GM10266 (cell line): ENCODE measurements at regions not wholly inside any gene's neighbourhood (a gene's known extent, or its start where the extent isn't known, plus 50 kb on each side); places are given as distances from the start of the nearest gene placed in this dataset.
"Not testable (repeated sequence)": the region's sequence is repeated elsewhere in the genome, so short reads cannot be mapped to it uniquely, and the experiment has no call there.

ENCODE experiments used
- DNase-seq: peaks from one replicate; pipeline ENCODE4 v3.0.0; 2012; ENCODE audit errors: extremely low spot score
- CTCF ChIP-seq: IDR thresholded peaks from 2 replicates; pipeline ENCODE4 v1.5.1; 2012; ENCODE audit warnings: mild to moderate bottlenecking, low read depth; ENCODE audit not compliant: control insufficient read depth, insufficient read depth; ENCODE audit errors: missing control alignments

- no peak for TF ChIP-seq CTCF
- no peak for DNase-seq
Measured at GRCh38 chr1:190835658-190836057, 358.0 kb upstream of the BRINP3 start.

- DNase-seq = not testable (repeated sequence)
Measured at GRCh38 chr1:190837200-190837599, 359.5 kb upstream of the BRINP3 start.

GRCh38 chr1:190837888-190838287 lies 360.2 kb upstream of the BRINP3 start:
- DNase-seq = no peak

GRCh38 chr1:190847166-190847565 lies 369.5 kb upstream of the BRINP3 start:
- TF ChIP-seq CTCF = no peak
- no peak for DNase-seq

More at GRCh38 chr1:190837888-190838287, 360.2 kb upstream of the BRINP3 start:
- no peak for TF ChIP-seq CTCF

- DNase-seq = no peak
- TF ChIP-seq CTCF = no peak
Measured at GRCh38 chr1:190849346-190849745, 371.7 kb upstream of the BRINP3 start.

- DNase-seq = no peak
- no peak for TF ChIP-seq CTCF
Measured at GRCh38 chr1:190852611-190853010, 374.9 kb upstream of the BRINP3 start.

- TF ChIP-seq CTCF = no peak
- DNase-seq = no peak
Measured at GRCh38 chr1:190858140-190858539, 380.5 kb upstream of the BRINP3 start.

- no peak for DNase-seq
- no peak for TF ChIP-seq CTCF
Measured at GRCh38 chr1:190864013-190864641, 386.5 kb upstream of the BRINP3 start.
